Upper lobe of right lung (tissue), 1 donor: ENCODE measurements at regions not wholly inside any gene's neighbourhood (a gene's known extent, or its start where the extent isn't known, plus 50 kb on each side); places are given as distances from the start of the nearest gene placed in this dataset.
"Not testable (repeated sequence)": the region's sequence is repeated elsewhere in the genome, so short reads cannot be mapped to it uniquely, and the experiment has no call there.

Source experiments
- ATAC-seq: fragments of 200-7000 bp; cut with Tn5 transposase; one replicate; pipeline ENCODE4 v1.9.1; 2020; ENCODE audit warnings: mild to moderate bottlenecking, moderate library complexity
- DNase-seq: peaks from one replicate; pipeline ENCODE4 v3.0.0-alpha.2; 2020
- H3K27ac ChIP-seq: fragments of 200-600 bp; one replicate; pipeline ENCODE4 v1.8.0; 2022
- H3K27me3 ChIP-seq: fragments of 200-600 bp; one replicate; pipeline ENCODE4 v1.8.0; 2022; ENCODE audit warnings: mild to moderate bottlenecking
- H3K36me3 ChIP-seq: fragments of 200-600 bp; one replicate; pipeline ENCODE4 v1.8.0; 2022
- H3K4me1 ChIP-seq: fragments of 200-600 bp; one replicate; pipeline ENCODE4 v1.8.0; 2022
- H3K4me3 ChIP-seq: fragments of 200-600 bp; one replicate; pipeline ENCODE4 v1.8.0; 2022; ENCODE audit warnings: mild to moderate bottlenecking
- H3K9me3 ChIP-seq: fragments of 200-600 bp; one replicate; pipeline ENCODE4 v1.8.0; 2022
- intact Hi-C: fragments of 100-400 bp; cut with DNase I; formaldehyde crosslinking; loops from one replicate; pipeline ENCODE4 v1.11.0; 2022
- TF ChIP-seq, protein P1 (sequence below): fragments of 200-600 bp; IDR thresholded peaks from one replicate; pipeline ENCODE4 v1.8.0; 2022; ENCODE audit warnings: antibody characterized with exemption
- donor health status: DM: no; HTN: yes; CAD: no; lungs with severe emphysema.

- H3K27me3 ChIP-seq = no peaks in the 10 kb centered on the region
- no peaks in the 10 kb centered on the region for H3K36me3 ChIP-seq
- H3K9me3 ChIP-seq = no peaks in the 10 kb centered on the region
- no peak for ATAC-seq
- intact Hi-C loops = no loop called here
- TF ChIP-seq, protein P1, sequence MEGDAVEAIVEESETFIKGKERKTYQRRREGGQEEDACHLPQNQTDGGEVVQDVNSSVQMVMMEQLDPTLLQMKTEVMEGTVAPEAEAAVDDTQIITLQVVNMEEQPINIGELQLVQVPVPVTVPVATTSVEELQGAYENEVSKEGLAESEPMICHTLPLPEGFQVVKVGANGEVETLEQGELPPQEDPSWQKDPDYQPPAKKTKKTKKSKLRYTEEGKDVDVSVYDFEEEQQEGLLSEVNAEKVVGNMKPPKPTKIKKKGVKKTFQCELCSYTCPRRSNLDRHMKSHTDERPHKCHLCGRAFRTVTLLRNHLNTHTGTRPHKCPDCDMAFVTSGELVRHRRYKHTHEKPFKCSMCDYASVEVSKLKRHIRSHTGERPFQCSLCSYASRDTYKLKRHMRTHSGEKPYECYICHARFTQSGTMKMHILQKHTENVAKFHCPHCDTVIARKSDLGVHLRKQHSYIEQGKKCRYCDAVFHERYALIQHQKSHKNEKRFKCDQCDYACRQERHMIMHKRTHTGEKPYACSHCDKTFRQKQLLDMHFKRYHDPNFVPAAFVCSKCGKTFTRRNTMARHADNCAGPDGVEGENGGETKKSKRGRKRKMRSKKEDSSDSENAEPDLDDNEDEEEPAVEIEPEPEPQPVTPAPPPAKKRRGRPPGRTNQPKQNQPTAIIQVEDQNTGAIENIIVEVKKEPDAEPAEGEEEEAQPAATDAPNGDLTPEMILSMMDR = no peak
- no peak overlapping the region for H3K27ac ChIP-seq
- H3K4me1 ChIP-seq = no peaks in the 10 kb centered on the region
- no peak for DNase-seq
- no peak overlapping the region for H3K4me3 ChIP-seq
Measured at GRCh38 chr3:159378396-159379194, 576.7 kb downstream of the MFSD1 start.

DNA sequence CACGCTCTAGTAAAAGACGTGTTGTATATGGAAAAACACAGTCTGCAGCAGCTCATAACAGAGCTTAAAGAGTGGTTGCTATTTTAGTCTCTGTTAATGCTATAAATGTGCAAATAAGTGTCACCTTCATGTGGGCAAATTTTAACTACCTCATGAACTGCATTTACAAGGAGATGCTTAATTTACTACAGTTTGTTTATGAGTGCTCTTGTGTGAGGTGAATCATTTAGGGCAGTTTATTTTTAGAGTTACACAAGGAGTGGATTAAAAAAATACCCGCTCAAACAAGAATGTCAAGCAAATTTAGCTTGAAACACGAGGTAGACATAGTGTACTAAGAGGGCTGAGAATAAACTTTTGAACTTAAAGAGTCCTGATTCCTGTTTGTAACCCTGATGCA is 579.0 kb downstream of the MFSD1 start:
- no peaks in the 10 kb centered on the region for H3K36me3 ChIP-seq

DNA sequence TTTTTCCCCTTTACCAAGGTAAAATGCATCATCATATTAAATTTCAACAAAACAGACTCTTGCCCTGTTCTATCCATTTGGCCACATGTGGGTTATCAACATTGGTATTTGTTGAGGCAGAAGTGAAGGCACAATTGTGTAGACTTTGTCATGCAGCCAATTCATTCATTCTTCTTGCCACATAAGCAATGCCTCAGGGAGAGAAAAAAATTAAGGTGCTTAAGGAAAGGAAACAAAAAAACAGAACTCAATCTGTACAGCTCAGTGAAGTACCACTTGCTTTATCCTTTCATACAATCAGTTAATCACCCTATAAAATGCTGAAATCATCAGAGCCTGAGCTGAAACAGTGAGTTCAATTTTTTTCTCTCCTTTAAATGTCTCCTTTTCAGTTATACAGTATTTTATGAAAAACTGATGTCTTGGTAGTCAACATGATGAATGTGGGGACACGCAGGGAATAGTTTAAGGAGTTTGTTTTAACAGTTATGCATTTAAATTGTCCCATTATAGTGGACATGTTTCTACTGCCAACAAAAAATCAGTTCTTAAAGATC is 588.9 kb downstream of the MFSD1 start:
- TF ChIP-seq, protein P1 = no peak
- intact Hi-C loops = no loop called here
- Histone ChIP-seq H3K27me3 (no peaks in the 10 kb centered on the region), H3K36me3 (no peaks in the 10 kb centered on the region), H3K27ac (no peak overlapping the region), H3K9me3 (no peaks in the 10 kb centered on the region), H3K4me1 (no peaks in the 10 kb centered on the region), H3K4me3 (no peak overlapping the region)
- no peak for ATAC-seq
- no peak for DNase-seq

More for the DNA sequence above, 579.0 kb downstream of the MFSD1 start:
- DNase-seq (no peak), ATAC-seq (no peak)
- Histone ChIP-seq H3K27me3 (no peaks in the 10 kb centered on the region), H3K9me3 (no peaks in the 10 kb centered on the region), H3K27ac (no peak overlapping the region), H3K4me3 (no peak overlapping the region), H3K4me1 (no peaks in the 10 kb centered on the region)
- TF ChIP-seq, protein P1 = no peak
- intact Hi-C loops = no loop called here

DNA sequence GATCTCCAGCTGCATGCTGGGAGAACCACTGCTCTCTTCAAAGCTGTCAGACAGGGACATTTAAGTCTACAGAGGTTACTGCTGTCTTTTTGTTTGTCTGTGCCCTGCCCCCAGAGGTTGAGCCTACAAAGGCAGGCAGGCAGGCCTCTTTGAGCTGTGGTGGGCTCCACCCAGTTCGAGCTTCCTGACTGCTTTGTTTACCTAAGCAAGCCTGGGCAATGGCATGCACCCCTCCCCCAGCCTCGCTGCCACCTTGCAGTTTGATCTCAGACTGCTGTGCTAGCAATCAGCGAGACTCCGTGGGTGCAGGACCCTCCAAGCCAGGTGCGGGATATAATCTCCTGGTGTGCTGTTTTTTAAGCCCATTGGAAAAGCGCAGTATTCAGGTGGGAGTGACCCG is 591.0 kb upstream of the IL12A start:
- ATAC-seq, DNase-seq, H3K27ac ChIP-seq, H3K4me3 ChIP-seq, H3K4me1 ChIP-seq, H3K36me3 ChIP-seq, H3K27me3 ChIP-seq, H3K9me3 ChIP-seq, intact Hi-C loops: not testable (repeated sequence)

- Histone ChIP-seq H3K27me3 (no peaks in the 10 kb centered on the region), H3K36me3 (no peaks in the 10 kb centered on the region), H3K9me3 (no peaks in the 10 kb centered on the region), H3K4me1 (no peaks in the 10 kb centered on the region), H3K27ac (no peak overlapping the region), H3K4me3 (no peak overlapping the region)
- DNase-seq (no peak), ATAC-seq (no peak)
- TF ChIP-seq, protein P1 = no peak
- intact Hi-C loops = no loop called here
Measured at GRCh38 chr3:159401069-159401468, 587.6 kb upstream of the IL12A start.

- ATAC-seq, H3K27ac ChIP-seq, DNase-seq, H3K27me3 ChIP-seq, H3K36me3 ChIP-seq, H3K4me1 ChIP-seq, H3K4me3 ChIP-seq, intact Hi-C loops: not testable (repeated sequence)
- H3K9me3 ChIP-seq = peaks cover 10% of the 10 kb centered on the region
Measured at GRCh38 chr3:159409711-159410110, 578.9 kb upstream of the IL12A start.
